GM18505 (cell line): ENCODE measurements at regions not wholly inside any gene's neighbourhood (a gene's known extent, or its start where the extent isn't known, plus 50 kb on each side); places are given as distances from the start of the nearest gene placed in this dataset.
"Not testable (repeated sequence)": the region's sequence is repeated elsewhere in the genome, so short reads cannot be mapped to it uniquely, and the experiment has no call there.

Source experiments
- ATAC-seq: cut with Tn5 transposase; IDR thresholded peaks from one replicate; pipeline ENCODE4 v1.9.1; 2021; ENCODE audit not compliant: unreplicated experiment
- POLR2A ChIP-seq: IDR thresholded peaks from 4 replicates; pipeline ENCODE4 v1.6.1; 2011; ENCODE audit warnings: borderline replicate concordance; ENCODE audit not compliant: insufficient read depth, insufficient read length; ENCODE audit errors: extremely low read depth

DNA sequence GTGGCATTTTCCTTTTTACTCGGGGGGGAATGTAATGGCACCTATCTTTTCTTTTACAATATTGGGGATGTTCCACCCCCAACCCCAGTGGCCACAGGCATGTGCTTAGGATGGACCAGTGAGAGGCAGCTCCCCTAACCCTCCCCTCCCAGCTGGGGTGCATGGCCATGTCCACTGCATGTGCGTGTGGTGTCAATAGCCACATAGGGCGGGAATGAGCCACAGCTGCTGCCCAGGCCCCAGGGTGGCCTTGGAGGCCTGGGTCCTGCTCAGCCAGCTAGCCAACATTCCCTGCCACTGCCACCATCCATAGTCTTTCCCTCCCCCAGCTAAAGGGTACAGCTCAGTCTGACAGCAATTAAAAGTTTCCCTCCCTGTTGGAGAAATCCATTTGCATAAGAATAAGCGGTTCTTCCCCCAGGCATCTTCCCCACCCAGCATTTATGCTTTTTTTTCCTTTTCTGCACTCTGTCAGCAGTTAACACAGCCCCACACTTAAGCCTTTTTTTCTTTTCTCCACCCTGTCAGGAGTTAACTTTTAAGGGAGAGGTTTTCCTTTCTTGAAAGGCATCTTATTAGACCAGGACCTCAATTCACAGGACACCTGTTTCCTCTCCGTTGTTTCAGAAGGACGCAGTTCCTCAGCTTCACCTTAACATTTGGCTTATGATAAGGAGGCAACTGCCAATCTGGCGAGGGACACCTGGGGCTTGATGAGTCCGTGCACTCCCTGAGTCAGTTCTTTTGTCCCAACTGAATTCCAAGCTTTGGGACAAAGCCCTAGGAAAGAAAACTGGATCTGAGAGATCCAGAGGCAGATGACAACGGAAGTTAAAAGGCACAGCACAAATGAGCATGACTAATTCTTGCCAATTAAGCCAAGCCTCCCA is 121.4 kb downstream of the TPBG start:
- no peak for TF ChIP-seq POLR2A
- no peak for ATAC-seq

DNA sequence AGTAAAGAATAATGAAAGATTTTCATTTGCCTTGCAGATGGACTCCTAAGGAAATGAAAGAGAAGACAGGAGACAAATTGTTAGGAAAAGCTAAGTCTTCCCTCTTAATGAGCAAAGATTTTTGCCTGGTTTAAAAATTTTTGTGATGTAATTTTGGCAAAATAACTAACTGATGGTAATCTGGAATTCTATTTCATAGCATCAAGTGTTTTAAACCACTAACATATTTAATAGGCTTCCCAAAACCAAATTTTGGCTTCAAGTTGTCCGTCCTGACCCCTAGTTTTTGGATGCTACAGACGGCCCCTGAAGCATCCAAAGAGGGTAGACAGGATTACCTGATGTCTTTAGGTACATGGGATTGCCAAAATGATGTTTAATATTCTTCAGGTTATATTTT is 124.3 kb downstream of the TPBG start:
- TF ChIP-seq POLR2A, result no peak
- no peak for ATAC-seq

- no peak for TF ChIP-seq POLR2A
- ATAC-seq, result no peak
Observed at GRCh38 chr6:82488403-82488802, 124.8 kb downstream of the TPBG start.

DNA sequence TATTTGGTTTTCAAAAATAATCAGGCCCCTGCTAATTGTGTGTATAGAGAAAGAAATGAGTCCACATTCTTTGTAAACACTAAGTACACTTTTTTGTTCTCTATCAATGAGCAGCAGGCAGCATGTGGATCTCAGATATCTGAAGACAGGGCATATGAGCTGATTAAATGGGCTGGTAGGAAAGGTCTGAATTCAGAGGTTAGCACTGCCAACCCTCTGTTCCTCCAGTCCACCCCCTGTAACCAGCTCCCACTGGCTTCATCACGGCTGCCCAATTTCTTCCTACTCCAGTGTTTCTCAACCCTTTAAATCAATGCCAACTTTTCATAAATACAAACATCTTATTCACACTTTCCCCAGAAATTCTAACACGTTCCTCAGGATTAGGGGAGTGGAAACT is 128.5 kb downstream of the TPBG start:
- ATAC-seq, result no peak
- no peak for TF ChIP-seq POLR2A

DNA sequence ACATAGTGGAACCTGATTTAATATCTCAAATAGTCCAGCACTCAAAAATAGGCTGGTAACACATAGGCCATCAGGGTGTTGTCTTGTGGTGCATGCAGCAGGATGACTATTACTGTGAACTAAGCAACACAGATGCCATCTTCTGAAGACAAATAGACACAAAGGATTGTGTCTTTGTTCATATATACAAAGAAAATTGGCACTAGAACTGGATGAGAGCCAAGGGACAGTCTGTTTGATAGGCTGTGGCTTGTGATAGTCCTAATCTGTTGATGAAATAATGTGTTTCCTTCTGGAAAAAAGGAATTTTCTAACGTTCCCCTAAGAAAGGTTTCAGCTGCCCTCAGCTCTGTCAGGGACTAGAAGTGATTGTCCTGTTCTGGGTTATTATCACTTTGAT is 129.8 kb downstream of the TPBG start:
- no peak for ATAC-seq
- no peak for TF ChIP-seq POLR2A

GRCh38 chr6:82494367-82494766 is 130.8 kb downstream of the TPBG start:
- no peak for TF ChIP-seq POLR2A
- no peak for ATAC-seq

- ATAC-seq, result not testable (repeated sequence)
Observed at GRCh38 chr6:82501901-82502300, 138.3 kb downstream of the TPBG start.

DNA sequence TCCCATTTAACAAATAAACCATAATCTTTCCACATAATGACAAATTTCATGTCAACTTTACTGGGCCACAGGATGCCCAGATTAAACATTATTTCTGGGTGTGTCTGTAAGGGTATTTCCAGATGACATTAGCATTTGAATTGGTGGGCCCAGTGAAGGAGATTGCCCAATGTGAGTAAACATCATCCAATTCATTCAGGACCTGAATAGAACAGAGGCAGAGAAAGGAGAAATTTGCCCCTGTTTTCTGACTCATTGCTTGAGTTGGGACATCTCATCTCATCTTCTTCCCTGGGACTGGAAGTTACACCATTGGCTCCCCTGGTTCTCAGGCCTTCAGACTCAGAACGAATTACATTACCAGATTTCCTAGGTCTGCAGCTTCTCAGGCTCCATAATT is 142.9 kb downstream of the TPBG start:
- TF ChIP-seq POLR2A, result no peak
- ATAC-seq, result no peak

- no peak for TF ChIP-seq POLR2A
- ATAC-seq, result no peak
Observed at GRCh38 chr6:82507112-82507511, 143.5 kb downstream of the TPBG start.

- no peak for TF ChIP-seq POLR2A
Observed at GRCh38 chr6:82511546-82511945, 147.9 kb downstream of the TPBG start.

GRCh38 chr6:82517896-82518295 is 154.3 kb downstream of the TPBG start:
- ATAC-seq, result not testable (repeated sequence)

More at GRCh38 chr6:82511546-82511945, 147.9 kb downstream of the TPBG start:
- ATAC-seq, result no peak

GRCh38 chr6:82521369-82521768 is 157.8 kb downstream of the TPBG start:
- TF ChIP-seq POLR2A, result no peak
- no peak for ATAC-seq

GRCh38 chr6:82521861-82522260 is 158.2 kb downstream of the TPBG start:
- TF ChIP-seq POLR2A, result no peak
- no peak for ATAC-seq

- no peak for TF ChIP-seq POLR2A
- no peak for ATAC-seq
Observed at GRCh38 chr6:82524031-82524430, 160.4 kb downstream of the TPBG start.
